Pancreas (tissue), 10 donors: ENCODE measurements at regions not wholly inside any gene's neighbourhood (a gene's known extent, or its start where the extent isn't known, plus 50 kb on each side); places are given as distances from the start of the nearest gene placed in this dataset.
"Not testable (repeated sequence)": the region's sequence is repeated elsewhere in the genome, so short reads cannot be mapped to it uniquely, and the experiment has no call there.

Experiments used
- ATAC-seq, 4 donors: fragments of 200-7000 bp; cut with Tn5 transposase; one replicate each; pipeline versions ENCODE4 v1.8.0 to v1.9.1; 2020; ENCODE audit warnings: mild to moderate bottlenecking in 4 of 4, moderate library complexity in 4 of 4
- DNase-seq, 6 donors: peaks; one replicate each; pipeline ENCODE4 v3.0.0-alpha.2; 2020
- FAIRE-seq: peaks from 2 replicates; lab custom pipeline; 2012; peaks lifted over from hg19 to GRCh38; lab: Jason Lieb, UNC
- H3K27ac ChIP-seq, 4 donors: fragments of 200-600 bp; sonication (generic); 1 replicate in 3 of 4; 2 replicates in 1 of 4; pipeline versions ENCODE4 v1.5.0 to v1.8.0; 2020
- H3K27me3 ChIP-seq, 4 donors: fragments of 200-600 bp; one replicate each; pipeline ENCODE4 v1.8.0; 2021
- H3K36me3 ChIP-seq, 3 donors: fragments of 200-600 bp; sonication (generic) in 1 of 3; one replicate each; pipeline versions ENCODE4 v1.5.0 to v1.8.0; 2020 to 2021
- H3K4me1 ChIP-seq, 3 donors: fragments of 200-600 bp; one replicate each; pipeline ENCODE4 v1.8.0; 2021
- H3K4me3 ChIP-seq, 4 donors: fragments of 200-600 bp; sonication (generic) in 2 of 4; one replicate each; pipeline versions ENCODE4 v1.5.0 to v1.8.0; 2020 to 2021
- H3K9me3 ChIP-seq, 4 donors: fragments of 200-600 bp; one replicate each; pipeline ENCODE4 v1.8.0; 2021
- WGBS, 2 donors: extraction: QIAGEN DNeasy Blood & Tissue Kit; methylation state at CpG; one replicate each; pipeline ENCODE4 v1.1.7; 2013; 5-methylcytosine and 5-hydroxymethylcytosine counted together
- intact Hi-C, 3 donors: fragments of 100-400 bp; cut with DNase I; formaldehyde crosslinking; loops; one replicate each; pipeline versions ENCODE4 v1.11.1 to v1.14.2; 2022
- donor health status: healthy with polysubstance abuse.
- donor health status: DM: no; HTN: no; CAD: no; lungs with moderate emphysema.
- donor health status: DM: no; HTN: no; CAD: no.
- donor health status: control.
- donor health status: control.
- donor health status: Bipolar disorder and iron deficiency.
- donor health status: DM: yes; HTN: yes; CAD: no.
- donor health status: DM: no; HTN: no; CAD: no.
- donor health status: DM: no; HTN: no; CAD: no.
- donor health status: DM: yes; HTN: yes; CAD: no.

DNA sequence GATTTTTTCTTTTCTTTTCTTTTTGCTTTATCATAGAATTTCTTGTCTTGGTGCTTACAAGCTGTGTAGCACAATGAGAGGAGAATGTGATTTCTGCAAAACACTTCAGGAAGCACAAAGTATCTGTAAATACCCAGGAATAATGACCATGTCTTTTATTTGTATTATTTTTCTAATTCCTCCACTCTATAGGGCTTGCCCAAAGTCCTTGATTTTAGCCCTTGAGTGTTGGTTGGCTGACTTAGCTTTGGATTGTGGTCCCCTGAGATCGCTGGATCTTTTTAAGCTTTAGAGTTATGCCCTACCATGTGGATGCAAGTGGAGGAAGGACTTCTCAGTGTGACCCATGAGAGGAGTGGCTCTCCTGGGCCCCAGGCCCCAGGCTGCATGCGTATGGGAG, 52.2 kb downstream of the HOXC4 start:
- H3K36me3 ChIP-seq, intact Hi-C loops, H3K4me1 ChIP-seq, H3K4me3 ChIP-seq, ATAC-seq, H3K27me3 ChIP-seq, FAIRE-seq, DNase-seq, H3K9me3 ChIP-seq, H3K27ac ChIP-seq: not testable (repeated sequence)
- WGBS, 2 donors = 65 to 83% methylated on average over 1 to 2 of the region's 2 CpGs

- H3K9me3 ChIP-seq, H3K4me1 ChIP-seq, H3K27ac ChIP-seq, ATAC-seq, FAIRE-seq, H3K27me3 ChIP-seq, H3K36me3 ChIP-seq, H3K4me3 ChIP-seq, intact Hi-C loops, DNase-seq: not testable (repeated sequence)
- 5 to 11% methylated on average over 20 to 29 of the region's 29 CpGs for WGBS, 2 donors
Observed at GRCh38 chr12:54106252-54106651, 52.6 kb downstream of the HOXC4 start.

- DNase-seq, H3K9me3 ChIP-seq, intact Hi-C loops, H3K36me3 ChIP-seq, H3K4me3 ChIP-seq, FAIRE-seq, H3K27me3 ChIP-seq, H3K27ac ChIP-seq, H3K4me1 ChIP-seq, ATAC-seq: not testable (repeated sequence)
- WGBS, 2 donors = 17 to 19% methylated on average over 56 of the region's 56 CpGs
Observed at GRCh38 chr12:54106803-54107579, 53.4 kb downstream of the HOXC4 start.

DNA sequence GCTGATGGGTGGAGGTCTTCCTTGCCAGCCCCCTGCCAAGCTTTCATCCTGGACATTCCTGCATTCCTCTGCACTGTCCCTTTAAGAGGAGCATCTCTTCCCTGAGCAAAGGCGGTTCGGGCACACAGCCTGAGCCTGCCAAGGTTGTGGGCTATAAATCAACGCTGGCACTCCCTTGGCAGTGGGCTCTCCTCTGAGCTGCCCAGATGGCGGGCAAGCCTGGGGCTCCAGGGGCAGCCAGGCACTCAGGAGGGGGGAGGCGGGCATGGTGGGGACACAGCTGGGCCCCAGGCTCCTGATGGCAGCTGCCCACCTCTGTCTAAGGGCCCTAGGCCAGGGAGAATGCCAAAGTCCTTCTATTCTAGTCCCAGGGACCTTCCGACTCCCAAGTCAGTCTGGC, 58.7 kb downstream of the HOXC4 start:
- H3K27ac ChIP-seq, H3K9me3 ChIP-seq, FAIRE-seq, H3K4me1 ChIP-seq, intact Hi-C loops, H3K36me3 ChIP-seq, H3K4me3 ChIP-seq, ATAC-seq, H3K27me3 ChIP-seq: not testable (repeated sequence)
- 27 to 38% methylated on average over 6 of the region's 6 CpGs for WGBS, 2 donors
- DNase-seq = peak in 3 of 6 donors; percentile 19 to 44 (median 25)

GRCh38 chr12:54116055-54116454, 62.4 kb downstream of the HOXC4 start:
- H3K4me3 ChIP-seq, DNase-seq, H3K27me3 ChIP-seq, H3K27ac ChIP-seq, H3K9me3 ChIP-seq, intact Hi-C loops, ATAC-seq, FAIRE-seq, H3K4me1 ChIP-seq, H3K36me3 ChIP-seq: not testable (repeated sequence)
- WGBS, 2 donors = 19 to 43% methylated on average over 6 of the region's 6 CpGs

DNA sequence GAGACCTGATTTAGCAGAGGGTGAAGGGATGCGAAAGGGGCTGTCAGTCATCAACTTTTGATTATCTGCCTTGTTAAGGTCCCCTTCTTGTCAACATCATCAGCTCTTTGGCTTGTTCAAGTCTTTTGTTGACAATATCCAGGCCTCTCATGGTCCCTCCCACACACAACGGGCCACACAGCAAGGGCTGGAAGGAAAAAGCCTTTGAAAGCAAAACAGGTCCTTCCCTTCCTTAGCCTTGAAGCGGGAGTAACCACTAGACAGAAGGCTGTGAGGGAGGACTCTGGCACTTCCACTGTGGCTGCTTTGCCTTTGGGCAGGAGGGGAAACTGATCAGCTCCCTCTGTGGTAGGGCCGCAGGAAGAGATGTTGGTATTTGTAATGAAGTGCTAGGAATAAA, 63.8 kb downstream of the HOXC4 start:
- not testable (repeated sequence) for DNase-seq

GRCh38 chr12:54119082-54119481, 65.4 kb downstream of the HOXC4 start:
- 74 to 79% methylated on average over 1 of the region's 1 CpG for WGBS, 2 donors
- H3K27me3 ChIP-seq, DNase-seq, intact Hi-C loops, H3K27ac ChIP-seq, H3K36me3 ChIP-seq, H3K4me3 ChIP-seq, ATAC-seq, H3K4me1 ChIP-seq, FAIRE-seq, H3K9me3 ChIP-seq: not testable (repeated sequence)

More for the DNA sequence above, 63.8 kb downstream of the HOXC4 start:
- H3K4me3 ChIP-seq, intact Hi-C loops, H3K9me3 ChIP-seq, FAIRE-seq, H3K27ac ChIP-seq, H3K4me1 ChIP-seq, H3K36me3 ChIP-seq, H3K27me3 ChIP-seq, ATAC-seq: not testable (repeated sequence)
- WGBS, 2 donors = 66 to 80% methylated on average over 4 of the region's 4 CpGs

DNA sequence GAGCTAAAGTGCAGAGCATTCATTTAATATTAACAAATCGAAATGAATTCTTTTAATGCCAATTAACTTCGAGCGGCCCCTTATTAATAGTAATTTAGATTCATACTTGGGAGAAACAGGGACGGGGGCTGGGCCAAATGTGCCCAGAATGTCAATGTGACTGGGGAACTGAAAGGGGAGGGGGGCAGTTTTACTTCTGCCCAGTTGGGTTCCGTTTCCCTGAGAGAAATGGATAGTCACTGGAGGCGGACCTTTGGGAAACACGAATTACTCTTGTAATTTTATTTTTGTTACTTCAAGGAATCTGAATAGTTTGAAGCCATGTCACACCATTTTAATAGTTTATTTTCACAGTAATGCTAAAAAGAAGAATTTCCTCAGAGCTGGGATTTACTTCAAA, 64.8 kb downstream of the SMUG1 start:
- not testable (repeated sequence) for H3K27me3 ChIP-seq
- 62 to 68% methylated on average over 7 of the region's 7 CpGs for WGBS, 2 donors

DNA sequence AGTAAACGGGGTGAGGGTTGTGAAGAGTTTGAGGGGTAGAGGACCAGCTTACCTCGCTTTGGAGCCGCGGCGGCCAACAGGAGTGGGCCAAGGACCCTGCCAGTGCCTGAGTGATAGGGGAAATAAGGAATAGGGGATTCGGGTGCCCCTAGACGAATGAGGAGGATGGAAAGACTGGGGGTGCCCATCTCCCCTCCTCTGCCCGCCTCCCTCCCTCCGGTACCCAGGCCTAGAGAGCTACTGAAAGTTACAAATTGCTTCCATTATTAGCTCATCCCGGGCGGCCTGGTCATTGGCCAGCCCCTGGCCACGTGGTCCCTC, 63.1 kb downstream of the SMUG1 start:
- intact Hi-C loops, H3K27me3 ChIP-seq, H3K4me1 ChIP-seq, DNase-seq, H3K36me3 ChIP-seq, FAIRE-seq, H3K27ac ChIP-seq, H3K9me3 ChIP-seq: not testable (repeated sequence)
- peak in 3 of 4 donors; percentile 82 to 85 (median 82) for ATAC-seq
- H3K4me3 ChIP-seq = peak overlapping the region in 2 of 4 donors; percentile 56 to 63
- WGBS, 2 donors = 25 to 32% methylated on average over 8 to 10 of the region's 12 CpGs

More for the DNA sequence above, 64.8 kb downstream of the SMUG1 start:
- H3K9me3 ChIP-seq, DNase-seq, H3K4me3 ChIP-seq, intact Hi-C loops, H3K27ac ChIP-seq, FAIRE-seq, ATAC-seq, H3K36me3 ChIP-seq, H3K4me1 ChIP-seq: not testable (repeated sequence)
